ENCODE measurements at regions not wholly inside any gene's neighbourhood (a gene's known extent, or its start where the extent isn't known, plus 50 kb on each side); places are given as distances from the start of the nearest gene placed in this dataset.

GRCh38 chr6:170058878-170059485 lies 231.9 kb downstream of the DLL1 start:
- H4K20me1 ChIP-seq (ENCODE audit: insufficient read depth): no peaks in the 10 kb centered on the region
- no peak overlapping the region for H3K9ac ChIP-seq
- ChIA-PET POLR2A (no interaction called here), CTCF (no interaction called here)
- H3K36me3 ChIP-seq (replicated peaks in 1 of 2; ENCODE audit: control insufficient read depth in 1 of 2, insufficient read depth in 2 of 2, low read length in 1 of 2): no peaks in the 10 kb centered on the region
- H3K4me3 ChIP-seq (ENCODE audit: low read depth in 2 of 2, low read length in 1 of 2): no peak overlapping the region
- no peaks in the 10 kb centered on the region for H3F3A ChIP-seq (replicated peaks; ENCODE audit: insufficient read depth)
- DNase-seq: no peak
- no peaks in the 10 kb centered on the region for H3K27me3 ChIP-seq (ENCODE audit: insufficient read depth)
- H3K9me2 ChIP-seq: no peaks in the 10 kb centered on the region
- no peak overlapping the region for H3K4me2 ChIP-seq
- no peak overlapping the region for H3K27ac ChIP-seq (ENCODE audit: low read depth in 2 of 2, low read length in 1 of 2)
- no peaks in the 10 kb centered on the region for H3K79me2 ChIP-seq (ENCODE audit: insufficient read depth)
- TF ChIP-seq ELF1 (IDR thresholded peaks at IDR 0.05): no peak
- no peak for TF ChIP-seq FOSL2 (IDR thresholded peaks at IDR 0.05; ENCODE audit: borderline replicate concordance, low read depth)
- TF ChIP-seq MEF2A (IDR thresholded peaks at IDR 0.05; ENCODE audit: borderline replicate concordance, low read depth): no peak
- TF ChIP-seq ZBTB33 (IDR thresholded peaks at IDR 0.05; ENCODE audit: borderline replicate concordance, low read depth): no peak
- no peak for TF ChIP-seq CTCF (IDR thresholded peaks at IDR 0.05)
- TF ChIP-seq REST (IDR thresholded peaks at IDR 0.05; ENCODE audit: low read depth, low read length): no peak
- no peak for TF ChIP-seq USF1 (IDR thresholded peaks at IDR 0.05; ENCODE audit: borderline replicate concordance, low read depth)
- no peak for TF ChIP-seq POLR2AphosphoS5 (IDR thresholded peaks at IDR 0.05; ENCODE audit: low read depth, low read length)
- TF ChIP-seq RCOR1 (IDR thresholded peaks at IDR 0.05; ENCODE audit: low read length): no peak
- TF ChIP-seq RAD21 (IDR thresholded peaks at IDR 0.05; ENCODE audit: low read length): no peak
- no peak for TF ChIP-seq RXRA (IDR thresholded peaks at IDR 0.05; ENCODE audit: borderline replicate concordance, low read depth)
- TF ChIP-seq MAX (IDR thresholded peaks at IDR 0.05; ENCODE audit: low read depth): no peak
- no peak for TF ChIP-seq EP300 (IDR thresholded peaks at IDR 0.05; ENCODE audit: borderline replicate concordance in 1 of 2, low read depth in 1 of 2, low read length in 1 of 2)
- 57% methylated on average over 18 of the region's 22 CpGs for WGBS (ENCODE audit: low lambda C conversion rate)
- no peaks in the 10 kb centered on the region; a peak in 1 of 4 replicates for H3K4me1 ChIP-seq (ENCODE audit: control insufficient read depth in 1 of 2, insufficient read depth in 2 of 2, low read depth in 1 of 2, low read length in 1 of 2)
- no peak overlapping the region for H2AFZ ChIP-seq (ENCODE audit: low read depth)
- H3K9me3 ChIP-seq: no peaks in the 10 kb centered on the region

Data from SK-N-SH (cell line).